Body of pancreas (tissue), 4 donors: ENCODE measurements at regions not wholly inside any gene's neighbourhood (a gene's known extent, or its start where the extent isn't known, plus 50 kb on each side); places are given as distances from the start of the nearest gene placed in this dataset.

Experiments used
- CTCF ChIP-seq, 7 experiments: fragments of 450-650 bp in 4 of 7; fragments of 200-600 bp in 3 of 7; sonication (generic) in 3 of 7; IDR thresholded peaks; one replicate each; pipeline ENCODE4 v1.5.1; 2016 to 2019; ENCODE audit warnings: antibody characterized with exemption in 7 of 7
- POLR2A ChIP-seq, 3 donors: fragments of 450-650 bp; IDR thresholded peaks; one replicate each; pipeline ENCODE4 v1.6.1; 2016; ENCODE audit warnings: antibody characterized with exemption in 3 of 3, mild to moderate bottlenecking in 2 of 3

- TF ChIP-seq CTCF (IDR thresholded peaks at IDR 0.05) (no peak), POLR2A (IDR thresholded peaks at IDR 0.05) (no peak)
Observed at GRCh38 chr4:1567808-1568581, 116.1 kb downstream of the FAM53A start.
